ENCODE measurements at regions not wholly inside any gene's neighbourhood (a gene's known extent, or its start where the extent isn't known, plus 50 kb on each side); places are given as distances from the start of the nearest gene placed in this dataset.

DNA sequence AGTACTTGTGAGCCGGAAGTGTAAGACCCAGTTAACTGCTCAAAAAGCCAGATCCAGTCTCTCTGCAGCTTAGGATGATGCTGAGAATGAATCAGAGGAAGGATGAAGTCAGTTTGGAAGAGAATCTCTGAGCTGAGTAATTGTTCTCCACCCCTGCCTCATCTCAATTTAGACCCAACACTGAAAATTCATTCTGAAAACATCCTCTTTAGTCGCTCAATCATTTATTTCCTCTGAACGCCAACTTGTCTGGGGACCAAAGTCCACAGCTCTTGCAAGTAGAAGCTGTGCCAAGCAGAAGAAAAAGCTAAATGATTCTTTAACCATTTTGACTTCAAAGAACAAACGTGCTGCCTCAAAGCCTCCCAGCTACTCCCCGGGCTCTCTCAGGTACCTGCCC lies 177.1 kb upstream of the KLHL29 start (continued):
- TF ChIP-seq, protein P1, sequence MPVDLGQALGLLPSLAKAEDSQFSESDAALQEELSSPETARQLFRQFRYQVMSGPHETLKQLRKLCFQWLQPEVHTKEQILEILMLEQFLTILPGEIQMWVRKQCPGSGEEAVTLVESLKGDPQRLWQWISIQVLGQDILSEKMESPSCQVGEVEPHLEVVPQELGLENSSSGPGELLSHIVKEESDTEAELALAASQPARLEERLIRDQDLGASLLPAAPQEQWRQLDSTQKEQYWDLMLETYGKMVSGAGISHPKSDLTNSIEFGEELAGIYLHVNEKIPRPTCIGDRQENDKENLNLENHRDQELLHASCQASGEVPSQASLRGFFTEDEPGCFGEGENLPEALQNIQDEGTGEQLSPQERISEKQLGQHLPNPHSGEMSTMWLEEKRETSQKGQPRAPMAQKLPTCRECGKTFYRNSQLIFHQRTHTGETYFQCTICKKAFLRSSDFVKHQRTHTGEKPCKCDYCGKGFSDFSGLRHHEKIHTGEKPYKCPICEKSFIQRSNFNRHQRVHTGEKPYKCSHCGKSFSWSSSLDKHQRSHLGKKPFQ (tag by site-specific recombination; IDR thresholded peaks at IDR 0.05), result no peak
- no peak for TF ChIP-seq ZNF335 (tag by site-specific recombination; conservative IDR thresholded peaks at IDR 0.05)
- TF ChIP-seq ZNF354C (tag by site-specific recombination; IDR thresholded peaks at IDR 0.05; ENCODE audit: borderline replicate concordance, low read depth), result no peak

DNA sequence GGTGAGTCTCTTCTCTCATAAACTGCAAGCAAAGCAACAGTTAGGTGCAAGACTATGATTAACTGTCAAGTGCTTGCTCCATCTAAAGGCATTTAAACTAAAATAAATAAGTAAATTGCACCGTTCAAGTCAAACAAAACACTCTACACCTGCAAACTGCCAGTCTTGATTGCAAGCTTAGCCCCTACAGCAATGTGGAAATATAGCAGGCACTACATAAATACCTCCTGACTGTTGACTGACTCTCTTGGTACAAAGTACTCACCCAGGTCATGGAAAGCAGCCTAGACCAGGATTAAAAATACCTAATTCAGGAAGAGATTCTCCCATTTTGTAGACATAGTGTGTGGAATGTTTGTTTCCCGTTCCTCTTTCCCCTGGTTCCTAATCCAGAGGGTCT lies 176.6 kb upstream of the KLHL29 start:
- Histone ChIP-seq H3K36me3 (ENCODE audit: control insufficient read depth in 2 of 2, insufficient read depth in 1 of 2, low read length in 2 of 2) (no peaks in the 10 kb centered on the region), H3K9me3 (ENCODE audit: control insufficient read depth, insufficient read depth, low read depth, low read length) (no peaks in the 10 kb centered on the region), H3K4me1 (ENCODE audit: control insufficient read depth, insufficient read depth, low read length) (no peaks in the 10 kb centered on the region), H3K27ac (ENCODE audit: extremely low read depth, low read depth, low read length) (no peak overlapping the region), H3K4me3 (ENCODE audit: low read depth, low read length) (no peak overlapping the region)
- ChIA-PET CTCF (interaction anchor here (1.6 kb wide), 1 partner anchor 9 kb away, joined by 7 read pairs; no protein-coding TSS in a partner anchor), POLR2A (no interaction called here)
- TF ChIP-seq SCRT2 (tag by site-specific recombination; IDR thresholded peaks at IDR 0.05), result 0 out of 2 replicates have a peak, but pooled peaks have one; percentile 11
- no peak for TF ChIP-seq EGR2 (tag by site-specific recombination; IDR thresholded peaks at IDR 0.05; ENCODE audit: low read depth)

DNA sequence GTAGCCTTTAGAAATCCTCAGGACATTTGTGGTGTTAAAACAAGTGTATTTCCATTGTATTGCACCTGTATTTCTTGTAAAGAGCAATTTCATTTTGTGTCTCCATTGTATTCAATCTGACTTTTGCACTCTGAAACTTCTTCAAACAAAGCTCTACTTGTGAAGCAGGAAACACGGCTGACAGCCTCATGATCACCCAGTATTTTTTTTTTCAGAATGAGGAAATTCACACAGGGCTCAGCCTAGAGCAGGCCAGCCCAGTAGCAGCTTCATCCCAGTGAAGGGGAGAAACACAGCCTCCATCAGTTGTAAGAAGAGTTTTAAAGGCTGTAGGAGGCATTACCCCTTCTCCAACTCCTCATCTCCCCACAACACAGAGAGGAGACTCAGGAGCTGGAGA lies 175.9 kb upstream of the KLHL29 start:
- ChIA-PET CTCF (interaction anchor here (1.6 kb wide), 1 partner anchor 10 kb away, joined by 7 read pairs; no protein-coding TSS in a partner anchor), POLR2A (interaction anchor here (0.6 kb wide), 1 partner anchor 46 kb away, joined by 4 read pairs; no protein-coding TSS in a partner anchor)
- Histone ChIP-seq H3K9me3 (ENCODE audit: control insufficient read depth, insufficient read depth, low read depth, low read length) (no peaks in the 10 kb centered on the region), H3K4me1 (ENCODE audit: control insufficient read depth, insufficient read depth, low read length) (no peaks in the 10 kb centered on the region), H3K4me3 (ENCODE audit: low read depth, low read length) (no peak overlapping the region), H3K27ac (ENCODE audit: extremely low read depth, low read depth, low read length) (no peak overlapping the region), H3K36me3 (ENCODE audit: control insufficient read depth in 2 of 2, insufficient read depth in 1 of 2, low read length in 2 of 2) (no peaks in the 10 kb centered on the region)
- TF ChIP-seq ZNF133 (tag by site-specific recombination; IDR thresholded peaks at IDR 0.05) (no peak), ZNF292 (tag by site-specific recombination; IDR thresholded peaks at IDR 0.05; ENCODE audit: borderline replicate concordance, low read depth) (no peak), ZNF169 (tag by site-specific recombination; IDR thresholded peaks at IDR 0.05) (no peak), ZNF37A (tag by site-specific recombination; IDR thresholded peaks at IDR 0.05) (no peak), SALL2 (tag by site-specific recombination; IDR thresholded peaks at IDR 0.05; ENCODE audit: borderline replicate concordance) (no peak), ZNF202 (tag by site-specific recombination; IDR thresholded peaks at IDR 0.05; ENCODE audit: borderline replicate concordance) (no peak), OSR2 (tag by site-specific recombination; IDR thresholded peaks at IDR 0.05) (no peak)
- TF ChIP-seq, protein P2, sequence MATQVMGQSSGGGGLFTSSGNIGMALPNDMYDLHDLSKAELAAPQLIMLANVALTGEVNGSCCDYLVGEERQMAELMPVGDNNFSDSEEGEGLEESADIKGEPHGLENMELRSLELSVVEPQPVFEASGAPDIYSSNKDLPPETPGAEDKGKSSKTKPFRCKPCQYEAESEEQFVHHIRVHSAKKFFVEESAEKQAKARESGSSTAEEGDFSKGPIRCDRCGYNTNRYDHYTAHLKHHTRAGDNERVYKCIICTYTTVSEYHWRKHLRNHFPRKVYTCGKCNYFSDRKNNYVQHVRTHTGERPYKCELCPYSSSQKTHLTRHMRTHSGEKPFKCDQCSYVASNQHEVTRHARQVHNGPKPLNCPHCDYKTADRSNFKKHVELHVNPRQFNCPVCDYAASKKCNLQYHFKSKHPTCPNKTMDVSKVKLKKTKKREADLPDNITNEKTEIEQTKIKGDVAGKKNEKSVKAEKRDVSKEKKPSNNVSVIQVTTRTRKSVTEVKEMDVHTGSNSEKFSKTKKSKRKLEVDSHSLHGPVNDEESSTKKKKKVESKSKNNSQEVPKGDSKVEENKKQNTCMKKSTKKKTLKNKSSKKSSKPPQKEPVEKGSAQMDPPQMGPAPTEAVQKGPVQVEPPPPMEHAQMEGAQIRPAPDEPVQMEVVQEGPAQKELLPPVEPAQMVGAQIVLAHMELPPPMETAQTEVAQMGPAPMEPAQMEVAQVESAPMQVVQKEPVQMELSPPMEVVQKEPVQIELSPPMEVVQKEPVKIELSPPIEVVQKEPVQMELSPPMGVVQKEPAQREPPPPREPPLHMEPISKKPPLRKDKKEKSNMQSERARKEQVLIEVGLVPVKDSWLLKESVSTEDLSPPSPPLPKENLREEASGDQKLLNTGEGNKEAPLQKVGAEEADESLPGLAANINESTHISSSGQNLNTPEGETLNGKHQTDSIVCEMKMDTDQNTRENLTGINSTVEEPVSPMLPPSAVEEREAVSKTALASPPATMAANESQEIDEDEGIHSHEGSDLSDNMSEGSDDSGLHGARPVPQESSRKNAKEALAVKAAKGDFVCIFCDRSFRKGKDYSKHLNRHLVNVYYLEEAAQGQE (tag by site-specific recombination; IDR thresholded peaks at IDR 0.05), result no peak
- TF ChIP-seq, protein P3, sequence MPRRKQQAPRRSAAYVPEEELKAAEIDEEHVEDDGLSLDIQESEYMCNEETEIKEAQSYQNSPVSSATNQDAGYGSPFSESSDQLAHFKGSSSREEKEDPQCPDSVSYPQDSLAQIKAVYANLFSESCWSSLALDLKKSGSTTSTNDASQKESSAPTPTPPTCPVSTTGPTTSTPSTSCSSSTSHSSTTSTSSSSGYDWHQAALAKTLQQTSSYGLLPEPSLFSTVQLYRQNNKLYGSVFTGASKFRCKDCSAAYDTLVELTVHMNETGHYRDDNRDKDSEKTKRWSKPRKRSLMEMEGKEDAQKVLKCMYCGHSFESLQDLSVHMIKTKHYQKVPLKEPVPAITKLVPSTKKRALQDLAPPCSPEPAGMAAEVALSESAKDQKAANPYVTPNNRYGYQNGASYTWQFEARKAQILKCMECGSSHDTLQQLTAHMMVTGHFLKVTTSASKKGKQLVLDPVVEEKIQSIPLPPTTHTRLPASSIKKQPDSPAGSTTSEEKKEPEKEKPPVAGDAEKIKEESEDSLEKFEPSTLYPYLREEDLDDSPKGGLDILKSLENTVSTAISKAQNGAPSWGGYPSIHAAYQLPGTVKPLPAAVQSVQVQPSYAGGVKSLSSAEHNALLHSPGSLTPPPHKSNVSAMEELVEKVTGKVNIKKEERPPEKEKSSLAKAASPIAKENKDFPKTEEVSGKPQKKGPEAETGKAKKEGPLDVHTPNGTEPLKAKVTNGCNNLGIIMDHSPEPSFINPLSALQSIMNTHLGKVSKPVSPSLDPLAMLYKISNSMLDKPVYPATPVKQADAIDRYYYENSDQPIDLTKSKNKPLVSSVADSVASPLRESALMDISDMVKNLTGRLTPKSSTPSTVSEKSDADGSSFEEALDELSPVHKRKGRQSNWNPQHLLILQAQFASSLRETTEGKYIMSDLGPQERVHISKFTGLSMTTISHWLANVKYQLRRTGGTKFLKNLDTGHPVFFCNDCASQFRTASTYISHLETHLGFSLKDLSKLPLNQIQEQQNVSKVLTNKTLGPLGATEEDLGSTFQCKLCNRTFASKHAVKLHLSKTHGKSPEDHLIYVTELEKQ (tag by site-specific recombination; IDR thresholded peaks at IDR 0.05; ENCODE audit: borderline replicate concordance), result no peak

Data from HEK293 (cell line).